HEK293 (cell line): ENCODE measurements at regions not wholly inside any gene's neighbourhood (a gene's known extent, or its start where the extent isn't known, plus 50 kb on each side); places are given as distances from the start of the nearest gene placed in this dataset.

Experiments used
- CTCF ChIA-PET: fragments of 350-600 bp; formaldehyde crosslinking; extraction: SDS; loops from one replicate; lab custom pipeline; 2021; ENCODE audit warnings: antibody characterized with exemption; lab: Yijun Ruan, JAX
- POLR2A ChIA-PET: fragments of 300-600 bp; formaldehyde crosslinking; extraction: SDS; loops from one replicate; lab custom pipeline; 2020; ENCODE audit warnings: antibody characterized with exemption, inconsistent platforms; lab: Yijun Ruan, JAX
- H3K27ac ChIP-seq: fragments of 200-500 bp; sonication (Bioruptor generic); 2 replicates; pipeline ENCODE4 v1.5.1; 2014; ENCODE audit warnings: low read depth, low read length, control low read depth, inconsistent platforms; ENCODE audit errors: extremely low read depth
- H3K36me3 ChIP-seq, 2 experiments: fragments of 200-500 bp in 1 of 2; sonication (Bioruptor generic) in 1 of 2; 1 replicate in 1 of 2; 2 replicates in 1 of 2; pipeline ENCODE4 v1.5.1; 2014 to 2017; ENCODE audit warnings: inconsistent platforms in 2 of 2, low read length in 2 of 2; ENCODE audit not compliant: control insufficient read depth in 2 of 2, insufficient read depth in 1 of 2
- H3K4me1 ChIP-seq: fragments of 200-500 bp; sonication (Bioruptor generic); 2 replicates; pipeline ENCODE4 v1.5.1; 2014; ENCODE audit warnings: mild to moderate bottlenecking, low read length, inconsistent platforms; ENCODE audit not compliant: control insufficient read depth, insufficient read depth
- H3K4me3 ChIP-seq: 2 replicates; pipeline ENCODE4 v1.5.1; 2011; ENCODE audit warnings: low read depth, mild to moderate bottlenecking, control low read depth, low read length, moderate library complexity
- H3K9me3 ChIP-seq: fragments of 200-500 bp; sonication (Bioruptor generic); 2 replicates; pipeline ENCODE4 v1.5.1; 2014; ENCODE audit warnings: low read depth, low read length, inconsistent platforms; ENCODE audit not compliant: control insufficient read depth, insufficient read depth
- BCL11A ChIP-seq: fragments of 450-650 bp; formaldehyde crosslinking; IDR thresholded peaks from 2 replicates; pipeline ENCODE4 v1.5.1; 2016; ENCODE audit warnings: low read depth, missing biosample characterization, missing genetic modification characterization
- KLF10 ChIP-seq: fragments of 450-650 bp; IDR thresholded peaks from 2 replicates; pipeline ENCODE4 v1.5.1; 2018; ENCODE audit warnings: missing biosample characterization, mild to moderate bottlenecking, missing genetic modification characterization
- ZBTB20 ChIP-seq: fragments of 450-650 bp; formaldehyde crosslinking; IDR thresholded peaks from 2 replicates; pipeline ENCODE4 v1.5.1; 2016; ENCODE audit warnings: missing biosample characterization, missing genetic modification characterization
- ZEB2 ChIP-seq: fragments of 450-650 bp; formaldehyde crosslinking; IDR thresholded peaks from 2 replicates; pipeline ENCODE4 v1.5.1; 2016; ENCODE audit warnings: missing biosample characterization, missing genetic modification characterization
- ZNF112 ChIP-seq: fragments of 450-650 bp; formaldehyde crosslinking; IDR thresholded peaks from 2 replicates; pipeline ENCODE4 v1.5.0; 2017; ENCODE audit warnings: missing biosample characterization, missing genetic modification characterization
- ZNF157 ChIP-seq: fragments of 450-650 bp; formaldehyde crosslinking; IDR thresholded peaks from 2 replicates; pipeline ENCODE4 v1.5.1; 2016; ENCODE audit warnings: missing biosample characterization, missing genetic modification characterization
- ZNF16 ChIP-seq: fragments of 450-650 bp; formaldehyde crosslinking; IDR thresholded peaks from 2 replicates; pipeline ENCODE4 v1.5.1; 2016; ENCODE audit warnings: low read depth, missing biosample characterization, missing genetic modification characterization
- ZNF174 ChIP-seq: fragments of 450-650 bp; formaldehyde crosslinking; IDR thresholded peaks from 2 replicates; pipeline ENCODE4 v1.5.0; 2017; ENCODE audit warnings: missing biosample characterization, mild to moderate bottlenecking, missing genetic modification characterization
- ZNF214 ChIP-seq: fragments of 450-650 bp; formaldehyde crosslinking; IDR thresholded peaks from 2 replicates; pipeline ENCODE4 v1.5.1; 2017; ENCODE audit warnings: missing biosample characterization, mild to moderate bottlenecking, missing genetic modification characterization, borderline replicate concordance
- ZNF292 ChIP-seq: fragments of 450-650 bp; formaldehyde crosslinking; IDR thresholded peaks from 2 replicates; pipeline ENCODE4 v1.5.1; 2016; ENCODE audit warnings: low read depth, missing biosample characterization, missing genetic modification characterization, borderline replicate concordance
- ZNF341 ChIP-seq: fragments of 450-650 bp; formaldehyde crosslinking; IDR thresholded peaks from 2 replicates; pipeline ENCODE4; 2016; ENCODE audit warnings: low read depth, missing biosample characterization, missing genetic modification characterization
- ZNF416 ChIP-seq: fragments of 450-650 bp; formaldehyde crosslinking; IDR thresholded peaks from 2 replicates; pipeline ENCODE4 v1.5.1; 2016; ENCODE audit warnings: missing biosample characterization, missing genetic modification characterization
- ZNF621 ChIP-seq: fragments of 450-650 bp; formaldehyde crosslinking; IDR thresholded peaks from 2 replicates; pipeline ENCODE4 v1.5.1; 2017; ENCODE audit warnings: missing biosample characterization, missing genetic modification characterization
- ZNF623 ChIP-seq: fragments of 450-650 bp; formaldehyde crosslinking; IDR thresholded peaks from 2 replicates; pipeline ENCODE4 v1.5.1; 2016; ENCODE audit warnings: missing biosample characterization, missing genetic modification characterization
- ZNF654 ChIP-seq: fragments of 450-650 bp; formaldehyde crosslinking; IDR thresholded peaks from 2 replicates; pipeline ENCODE4 v1.5.1; 2016; ENCODE audit warnings: low read depth, missing biosample characterization, missing genetic modification characterization
- ZNF747 ChIP-seq: fragments of 450-650 bp; formaldehyde crosslinking; IDR thresholded peaks from 2 replicates; pipeline ENCODE4 v1.5.1; 2016; ENCODE audit warnings: missing biosample characterization, missing genetic modification characterization
- ZNF768 ChIP-seq: fragments of 450-650 bp; formaldehyde crosslinking; IDR thresholded peaks from 2 replicates; pipeline ENCODE4 v1.5.1; 2018; ENCODE audit warnings: missing biosample characterization, mild to moderate bottlenecking, missing genetic modification characterization
- ZNF791 ChIP-seq: fragments of 450-650 bp; formaldehyde crosslinking; IDR thresholded peaks from 2 replicates; pipeline ENCODE4 v1.5.1; 2016; ENCODE audit warnings: missing biosample characterization, missing genetic modification characterization
- TF ChIP-seq, protein P1 (sequence below): fragments of 450-650 bp; formaldehyde crosslinking; IDR thresholded peaks from 2 replicates; pipeline ENCODE4 v1.5.1; 2017; ENCODE audit warnings: missing biosample characterization, missing genetic modification characterization
- TF ChIP-seq, protein P2 (sequence below): fragments of 450-650 bp; formaldehyde crosslinking; IDR thresholded peaks from 2 replicates; pipeline ENCODE4 v1.5.1; 2016; ENCODE audit warnings: missing biosample characterization, missing genetic modification characterization
- TF ChIP-seq, protein P3 (sequence below): fragments of 450-650 bp; IDR thresholded peaks from 2 replicates; pipeline ENCODE4 v1.5.1; 2018; ENCODE audit warnings: missing biosample characterization, mild to moderate bottlenecking, missing genetic modification characterization
- TF ChIP-seq, protein P4 (sequence below): fragments of 450-650 bp; formaldehyde crosslinking; IDR thresholded peaks from 2 replicates; pipeline ENCODE4 v1.5.1; 2017; ENCODE audit warnings: missing biosample characterization, missing genetic modification characterization
- TF ChIP-seq, protein P5 (sequence below): fragments of 450-650 bp; formaldehyde crosslinking; IDR thresholded peaks from 2 replicates; pipeline ENCODE4 v1.5.1; 2016; ENCODE audit warnings: missing biosample characterization, missing genetic modification characterization

DNA sequence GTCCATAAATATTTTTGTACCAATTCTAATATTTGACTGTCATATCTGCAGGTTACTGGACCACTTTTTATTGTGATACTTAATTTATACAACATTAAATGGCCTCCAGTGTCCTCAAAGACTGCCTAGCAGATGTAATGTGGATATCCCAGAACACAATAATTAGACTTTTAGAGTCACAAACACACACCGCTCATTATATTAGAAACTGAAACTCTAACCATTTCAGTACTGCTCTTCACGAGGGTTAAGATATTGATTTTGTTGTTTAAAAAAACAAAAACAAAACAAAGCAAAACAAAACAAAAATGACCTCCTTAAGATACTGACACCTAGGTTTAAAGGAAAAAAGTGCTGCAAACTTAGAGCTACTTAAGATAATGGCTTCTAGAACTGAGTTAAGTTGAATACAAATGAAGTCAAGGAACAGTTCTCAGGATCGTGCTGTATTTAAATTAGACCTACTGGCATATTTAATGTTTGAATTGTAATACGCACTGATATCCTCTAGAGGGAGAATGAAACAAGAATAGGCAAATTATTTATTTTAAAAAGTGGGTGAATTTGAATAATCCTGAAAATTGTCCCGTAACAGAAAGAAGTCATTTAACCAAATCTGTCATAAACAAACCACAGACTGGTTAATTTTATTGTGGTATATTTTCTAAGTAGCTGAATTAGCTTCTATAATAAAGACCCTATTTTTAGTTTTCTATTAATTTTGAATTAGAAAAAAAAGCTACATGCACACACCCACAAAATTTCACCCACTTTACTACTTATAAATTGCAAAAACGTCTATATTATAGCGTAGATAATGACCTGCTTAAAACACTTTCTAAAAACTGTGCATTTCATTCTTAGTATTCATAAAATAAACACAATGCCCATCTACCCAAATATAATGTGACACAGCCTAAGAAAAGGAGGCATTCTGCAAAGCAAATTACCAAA is 395.2 kb upstream of the DCN start:
- Histone ChIP-seq H3K27ac (no peak overlapping the region), H3K4me3 (no peak overlapping the region), H3K4me1 (peaks cover 2% of the 10 kb centered on the region; the same call in 1 of the 2 replicates), H3K9me3 (no peaks in the 10 kb centered on the region), H3K36me3 (no peaks in the 10 kb centered on the region)
- ChIA-PET POLR2A (no interaction called here), CTCF (interaction anchor here (0.5 to 1.3 kb wide), 17 partner anchors 9 to 1248 kb away, joined by 3 to 5 read pairs (median 3); no protein-coding TSS in a partner anchor)
- TF ChIP-seq ZNF654 (tag by site-specific recombination) (peak; percentile 25), ZNF157 (tag by site-specific recombination) (no peak), ZNF768 (tag by site-specific recombination) (no peak), ZNF623 (tag by site-specific recombination) (no peak)
- TF ChIP-seq, protein P1, sequence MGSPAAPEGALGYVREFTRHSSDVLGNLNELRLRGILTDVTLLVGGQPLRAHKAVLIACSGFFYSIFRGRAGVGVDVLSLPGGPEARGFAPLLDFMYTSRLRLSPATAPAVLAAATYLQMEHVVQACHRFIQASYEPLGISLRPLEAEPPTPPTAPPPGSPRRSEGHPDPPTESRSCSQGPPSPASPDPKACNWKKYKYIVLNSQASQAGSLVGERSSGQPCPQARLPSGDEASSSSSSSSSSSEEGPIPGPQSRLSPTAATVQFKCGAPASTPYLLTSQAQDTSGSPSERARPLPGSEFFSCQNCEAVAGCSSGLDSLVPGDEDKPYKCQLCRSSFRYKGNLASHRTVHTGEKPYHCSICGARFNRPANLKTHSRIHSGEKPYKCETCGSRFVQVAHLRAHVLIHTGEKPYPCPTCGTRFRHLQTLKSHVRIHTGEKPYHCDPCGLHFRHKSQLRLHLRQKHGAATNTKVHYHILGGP (tag by site-specific recombination) = no peak
- TF ChIP-seq, protein P2, sequence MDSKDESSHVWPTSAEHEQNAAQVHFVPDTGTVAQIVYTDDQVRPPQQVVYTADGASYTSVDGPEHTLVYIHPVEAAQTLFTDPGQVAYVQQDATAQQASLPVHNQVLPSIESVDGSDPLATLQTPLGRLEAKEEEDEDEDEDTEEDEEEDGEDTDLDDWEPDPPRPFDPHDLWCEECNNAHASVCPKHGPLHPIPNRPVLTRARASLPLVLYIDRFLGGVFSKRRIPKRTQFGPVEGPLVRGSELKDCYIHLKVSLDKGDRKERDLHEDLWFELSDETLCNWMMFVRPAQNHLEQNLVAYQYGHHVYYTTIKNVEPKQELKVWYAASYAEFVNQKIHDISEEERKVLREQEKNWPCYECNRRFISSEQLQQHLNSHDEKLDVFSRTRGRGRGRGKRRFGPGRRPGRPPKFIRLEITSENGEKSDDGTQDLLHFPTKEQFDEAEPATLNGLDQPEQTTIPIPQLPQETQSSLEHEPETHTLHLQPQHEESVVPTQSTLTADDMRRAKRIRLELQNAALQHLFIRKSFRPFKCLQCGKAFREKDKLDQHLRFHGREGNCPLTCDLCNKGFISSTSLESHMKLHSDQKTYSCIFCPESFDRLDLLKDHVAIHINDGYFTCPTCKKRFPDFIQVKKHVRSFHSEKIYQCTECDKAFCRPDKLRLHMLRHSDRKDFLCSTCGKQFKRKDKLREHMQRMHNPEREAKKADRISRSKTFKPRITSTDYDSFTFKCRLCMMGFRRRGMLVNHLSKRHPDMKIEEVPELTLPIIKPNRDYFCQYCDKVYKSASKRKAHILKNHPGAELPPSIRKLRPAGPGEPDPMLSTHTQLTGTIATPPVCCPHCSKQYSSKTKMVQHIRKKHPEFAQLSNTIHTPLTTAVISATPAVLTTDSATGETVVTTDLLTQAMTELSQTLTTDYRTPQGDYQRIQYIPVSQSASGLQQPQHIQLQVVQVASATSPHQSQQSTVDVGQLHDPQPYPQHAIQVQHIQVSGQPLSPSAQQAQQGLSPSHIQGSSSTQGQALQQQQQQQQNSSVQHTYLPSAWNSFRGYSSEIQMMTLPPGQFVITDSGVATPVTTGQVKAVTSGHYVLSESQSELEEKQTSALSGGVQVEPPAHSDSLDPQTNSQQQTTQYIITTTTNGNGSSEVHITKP (tag by site-specific recombination) = no peak

DNA sequence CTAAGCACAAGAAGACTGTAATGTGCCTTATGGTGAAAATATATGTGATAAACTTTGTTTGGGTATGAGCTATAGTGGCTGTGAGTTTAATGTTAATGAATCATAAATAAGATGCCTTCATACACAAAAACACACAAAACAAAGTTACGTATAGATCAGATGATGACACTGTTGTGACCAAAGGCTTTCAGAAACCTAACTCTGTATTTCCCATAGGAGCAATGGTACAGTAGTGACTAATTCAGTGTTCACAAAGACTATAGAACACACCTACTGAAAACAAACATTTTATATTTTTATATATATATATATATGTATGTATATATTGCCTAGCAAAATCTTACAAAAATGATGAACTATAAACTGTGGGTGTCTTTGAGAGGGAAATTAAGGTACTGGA is 393.8 kb upstream of the DCN start:
- peaks cover 2% of the 10 kb centered on the region; the same call in 1 of the 2 replicates for H3K4me1 ChIP-seq
- no peaks in the 10 kb centered on the region for H3K9me3 ChIP-seq
- ChIA-PET CTCF (no interaction called here), POLR2A (no interaction called here)
- no peak overlapping the region for H3K4me3 ChIP-seq
- no peak overlapping the region for H3K27ac ChIP-seq
- H3K36me3 ChIP-seq = no peaks in the 10 kb centered on the region
- TF ChIP-seq ZNF174 (tag by site-specific recombination) (no peak), ZNF747 (tag by site-specific recombination) (no peak), BCL11A (no peak), ZNF791 (tag by site-specific recombination) (no peak), ZNF621 (tag by site-specific recombination) (no peak), ZNF416 (tag by site-specific recombination) (no peak), ZNF16 (no peak), ZNF112 (tag by site-specific recombination) (no peak), ZNF341 (tag by site-specific recombination) (no peak), KLF10 (tag by site-specific recombination) (no peak), ZNF292 (tag by site-specific recombination) (no peak), ZNF214 (tag by site-specific recombination) (no peak), ZEB2 (tag by site-specific recombination) (no peak), ZNF768 (tag by site-specific recombination) (no peak), ZBTB20 (no peak)
- TF ChIP-seq, protein P3, sequence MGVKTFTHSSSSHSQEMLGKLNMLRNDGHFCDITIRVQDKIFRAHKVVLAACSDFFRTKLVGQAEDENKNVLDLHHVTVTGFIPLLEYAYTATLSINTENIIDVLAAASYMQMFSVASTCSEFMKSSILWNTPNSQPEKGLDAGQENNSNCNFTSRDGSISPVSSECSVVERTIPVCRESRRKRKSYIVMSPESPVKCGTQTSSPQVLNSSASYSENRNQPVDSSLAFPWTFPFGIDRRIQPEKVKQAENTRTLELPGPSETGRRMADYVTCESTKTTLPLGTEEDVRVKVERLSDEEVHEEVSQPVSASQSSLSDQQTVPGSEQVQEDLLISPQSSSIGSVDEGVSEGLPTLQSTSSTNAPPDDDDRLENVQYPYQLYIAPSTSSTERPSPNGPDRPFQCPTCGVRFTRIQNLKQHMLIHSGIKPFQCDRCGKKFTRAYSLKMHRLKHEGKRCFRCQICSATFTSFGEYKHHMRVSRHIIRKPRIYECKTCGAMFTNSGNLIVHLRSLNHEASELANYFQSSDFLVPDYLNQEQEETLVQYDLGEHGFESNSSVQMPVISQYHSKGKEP (tag by site-specific recombination) = no peak
- TF ChIP-seq, protein P4, sequence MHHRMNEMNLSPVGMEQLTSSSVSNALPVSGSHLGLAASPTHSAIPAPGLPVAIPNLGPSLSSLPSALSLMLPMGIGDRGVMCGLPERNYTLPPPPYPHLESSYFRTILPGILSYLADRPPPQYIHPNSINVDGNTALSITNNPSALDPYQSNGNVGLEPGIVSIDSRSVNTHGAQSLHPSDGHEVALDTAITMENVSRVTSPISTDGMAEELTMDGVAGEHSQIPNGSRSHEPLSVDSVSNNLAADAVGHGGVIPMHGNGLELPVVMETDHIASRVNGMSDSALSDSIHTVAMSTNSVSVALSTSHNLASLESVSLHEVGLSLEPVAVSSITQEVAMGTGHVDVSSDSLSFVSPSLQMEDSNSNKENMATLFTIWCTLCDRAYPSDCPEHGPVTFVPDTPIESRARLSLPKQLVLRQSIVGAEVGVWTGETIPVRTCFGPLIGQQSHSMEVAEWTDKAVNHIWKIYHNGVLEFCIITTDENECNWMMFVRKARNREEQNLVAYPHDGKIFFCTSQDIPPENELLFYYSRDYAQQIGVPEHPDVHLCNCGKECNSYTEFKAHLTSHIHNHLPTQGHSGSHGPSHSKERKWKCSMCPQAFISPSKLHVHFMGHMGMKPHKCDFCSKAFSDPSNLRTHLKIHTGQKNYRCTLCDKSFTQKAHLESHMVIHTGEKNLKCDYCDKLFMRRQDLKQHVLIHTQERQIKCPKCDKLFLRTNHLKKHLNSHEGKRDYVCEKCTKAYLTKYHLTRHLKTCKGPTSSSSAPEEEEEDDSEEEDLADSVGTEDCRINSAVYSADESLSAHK (tag by site-specific recombination) = no peak
- TF ChIP-seq, protein P5, sequence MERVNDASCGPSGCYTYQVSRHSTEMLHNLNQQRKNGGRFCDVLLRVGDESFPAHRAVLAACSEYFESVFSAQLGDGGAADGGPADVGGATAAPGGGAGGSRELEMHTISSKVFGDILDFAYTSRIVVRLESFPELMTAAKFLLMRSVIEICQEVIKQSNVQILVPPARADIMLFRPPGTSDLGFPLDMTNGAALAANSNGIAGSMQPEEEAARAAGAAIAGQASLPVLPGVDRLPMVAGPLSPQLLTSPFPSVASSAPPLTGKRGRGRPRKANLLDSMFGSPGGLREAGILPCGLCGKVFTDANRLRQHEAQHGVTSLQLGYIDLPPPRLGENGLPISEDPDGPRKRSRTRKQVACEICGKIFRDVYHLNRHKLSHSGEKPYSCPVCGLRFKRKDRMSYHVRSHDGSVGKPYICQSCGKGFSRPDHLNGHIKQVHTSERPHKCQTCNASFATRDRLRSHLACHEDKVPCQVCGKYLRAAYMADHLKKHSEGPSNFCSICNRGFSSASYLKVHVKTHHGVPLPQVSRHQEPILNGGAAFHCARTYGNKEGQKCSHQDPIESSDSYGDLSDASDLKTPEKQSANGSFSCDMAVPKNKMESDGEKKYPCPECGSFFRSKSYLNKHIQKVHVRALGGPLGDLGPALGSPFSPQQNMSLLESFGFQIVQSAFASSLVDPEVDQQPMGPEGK (tag by site-specific recombination) = no peak
